ENCODE measurements at regions not wholly inside any gene's neighbourhood (a gene's known extent, or its start where the extent isn't known, plus 50 kb on each side); places are given as distances from the start of the nearest gene placed in this dataset.

GRCh38 chr10:113219446-113219845 is 269.4 kb downstream of the TCF7L2 start:
- no peak for DNase-seq (ENCODE audit: low read depth)

DNA sequence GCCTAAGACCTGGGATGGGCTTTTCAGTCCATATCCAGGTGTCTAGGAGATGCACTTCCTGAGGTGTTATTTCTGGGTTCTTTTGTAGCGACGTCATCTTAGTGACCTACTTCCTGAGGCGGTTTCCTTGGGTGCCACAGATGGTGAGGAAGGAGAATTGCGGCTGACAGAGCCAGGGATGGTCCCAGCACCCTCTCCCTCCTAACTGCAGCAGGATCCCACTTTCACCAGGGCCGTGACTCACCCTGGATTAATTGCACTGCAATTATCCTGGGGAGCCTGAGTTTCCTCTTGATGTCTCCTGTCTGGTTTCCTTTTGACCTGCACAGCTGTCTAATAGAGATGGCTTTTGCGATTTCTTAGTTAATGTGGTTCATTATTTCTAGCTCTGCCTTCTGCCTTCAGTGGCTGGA is 271.7 kb downstream of the TCF7L2 start:
- DNase-seq (ENCODE audit: low read depth), result no peak

DNA sequence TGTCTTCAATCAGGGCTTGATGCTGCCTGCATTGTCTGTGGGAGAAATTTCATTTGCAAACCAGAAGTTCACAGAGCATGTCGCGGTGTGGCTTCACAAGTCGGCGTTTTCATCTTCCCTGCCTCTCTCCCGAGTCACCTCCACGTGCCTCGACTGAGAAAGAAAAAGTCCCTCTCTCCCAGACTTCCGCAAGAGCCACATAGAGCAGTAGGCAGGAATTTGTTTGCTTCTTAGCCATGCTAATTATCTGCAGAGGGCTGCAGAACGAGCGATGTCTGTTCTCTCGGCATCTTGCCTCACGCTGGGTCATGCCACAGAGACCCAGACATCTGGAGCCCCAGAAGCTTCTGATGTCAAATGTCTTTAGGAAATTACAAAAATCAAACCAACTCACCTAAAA is 272.2 kb downstream of the TCF7L2 start:
- no peak for DNase-seq (ENCODE audit: low read depth)

DNA sequence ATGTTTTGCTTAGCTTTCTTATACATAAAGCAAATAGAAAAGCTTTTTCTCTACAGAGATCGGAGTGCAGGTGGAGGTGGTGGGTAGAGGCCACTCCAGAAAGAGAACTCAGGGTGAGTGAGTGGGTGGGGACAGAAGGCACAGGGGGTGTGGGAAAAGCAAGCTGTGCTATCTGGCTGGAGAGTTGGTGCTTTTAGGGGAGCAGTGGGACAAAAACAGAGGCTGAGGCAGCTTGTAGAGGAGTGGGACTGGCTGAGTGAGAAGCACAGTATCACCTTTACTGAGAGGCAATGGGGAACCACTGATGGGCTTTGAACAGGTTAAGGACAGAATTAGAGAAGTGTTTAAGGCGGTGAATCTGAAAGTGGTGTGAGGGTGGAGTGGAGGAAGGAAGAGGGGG is 275.3 kb downstream of the TCF7L2 start:
- no peak for DNase-seq (ENCODE audit: low read depth)

GRCh38 chr10:113225903-113226302 is 275.9 kb downstream of the TCF7L2 start:
- DNase-seq (ENCODE audit: low read depth), result no peak

GRCh38 chr10:113226399-113226798 is 276.4 kb downstream of the TCF7L2 start:
- DNase-seq (ENCODE audit: low read depth), result no peak

DNA sequence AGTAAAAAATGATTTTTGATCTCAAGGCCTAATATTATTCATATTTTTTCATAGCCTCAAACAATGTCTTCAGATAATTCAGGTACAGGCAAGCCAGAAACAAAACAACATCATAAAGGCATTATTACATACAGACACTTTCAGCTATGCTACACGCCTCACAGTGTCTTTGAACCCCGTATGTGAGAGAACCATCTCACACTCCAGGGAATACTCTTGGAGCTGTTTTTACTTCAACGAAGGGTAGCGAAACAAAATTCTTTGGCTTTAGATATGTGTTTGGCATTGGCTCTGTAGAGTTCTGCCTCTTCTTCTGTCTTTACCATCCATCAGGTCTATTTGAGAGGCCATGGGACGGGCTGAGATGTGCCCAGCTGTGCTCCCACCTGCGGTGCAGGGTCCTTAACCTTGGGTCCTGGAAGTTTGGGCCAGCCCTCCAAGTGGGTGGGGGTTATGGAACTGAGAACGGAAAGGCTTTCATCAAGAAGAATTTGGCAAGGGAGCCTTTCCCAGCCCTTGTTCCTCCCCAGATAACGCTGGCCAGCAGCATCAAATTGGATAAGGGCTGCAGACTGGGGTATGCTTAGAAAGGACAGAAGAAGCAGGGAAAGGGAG is 276.9 kb downstream of the TCF7L2 start:
- no peak for DNase-seq (ENCODE audit: low read depth)

DNA sequence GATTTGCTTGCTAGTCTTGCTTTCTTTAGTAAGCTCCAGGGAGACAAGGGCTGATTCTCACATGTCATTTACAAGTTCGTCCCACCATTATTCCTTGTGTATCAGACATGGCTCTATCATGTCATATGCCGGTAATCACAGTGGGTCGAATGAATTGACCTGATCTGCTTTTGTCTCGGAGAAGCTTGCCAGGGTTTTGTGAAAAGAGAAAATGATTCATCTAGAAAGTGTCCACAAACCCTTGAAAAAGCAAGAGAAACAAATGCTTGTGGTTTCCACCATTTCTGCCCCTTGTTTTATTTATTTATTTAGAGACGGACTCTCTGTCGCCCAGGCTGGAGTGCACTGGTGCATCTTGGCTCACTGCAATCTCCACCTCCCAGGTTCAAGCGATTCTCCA is 278.5 kb downstream of the TCF7L2 start:
- DNase-seq (ENCODE audit: low read depth), result no peak

- DNase-seq (ENCODE audit: low read depth), result no peak
Observed at GRCh38 chr10:113230011-113230610, 280.1 kb downstream of the TCF7L2 start.

GRCh38 chr10:113232928-113233511 is 283.0 kb downstream of the TCF7L2 start:
- DNase-seq (ENCODE audit: low read depth), result no peak

DNA sequence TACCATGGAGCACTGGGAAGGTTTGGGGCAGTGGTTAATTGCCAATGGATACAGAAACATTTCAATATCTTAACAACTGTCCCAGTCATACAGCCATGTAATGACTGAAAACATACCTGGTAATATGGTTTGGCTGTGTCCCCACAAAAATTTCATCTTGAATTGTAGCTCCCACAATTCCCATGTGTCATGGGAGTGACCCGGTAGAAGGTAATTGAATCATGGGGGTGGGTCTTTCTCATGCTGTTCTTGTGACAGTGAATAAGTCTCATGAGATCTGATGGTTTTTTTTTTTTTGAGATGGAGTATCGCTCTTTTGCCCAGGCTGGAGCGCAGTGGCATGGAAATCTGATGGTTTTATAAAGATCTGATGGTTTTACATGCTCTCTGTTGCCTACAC is 284.4 kb downstream of the TCF7L2 start:
- no peak for DNase-seq (ENCODE audit: low read depth)

DNA sequence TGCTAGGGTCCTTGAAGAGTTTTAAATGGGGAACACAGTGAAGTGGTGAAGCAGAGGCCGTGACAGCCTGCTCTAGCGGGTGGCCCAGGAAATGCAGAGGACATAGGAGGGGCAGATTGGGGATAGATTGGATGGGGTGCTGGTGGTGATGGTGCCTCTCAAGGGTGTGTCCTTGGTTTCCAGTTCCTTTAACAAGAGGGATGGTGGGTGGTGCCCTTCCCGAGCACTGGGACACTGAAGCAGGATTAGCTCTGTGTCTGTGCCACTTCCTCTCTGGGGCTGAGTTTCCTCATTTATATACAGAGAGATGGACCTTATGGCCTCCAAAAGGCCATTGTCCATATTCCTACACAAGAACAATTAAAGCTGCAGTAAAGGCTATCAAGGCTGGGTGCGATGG is 285.5 kb downstream of the TCF7L2 start:
- no peak for DNase-seq (ENCODE audit: low read depth)

DNA sequence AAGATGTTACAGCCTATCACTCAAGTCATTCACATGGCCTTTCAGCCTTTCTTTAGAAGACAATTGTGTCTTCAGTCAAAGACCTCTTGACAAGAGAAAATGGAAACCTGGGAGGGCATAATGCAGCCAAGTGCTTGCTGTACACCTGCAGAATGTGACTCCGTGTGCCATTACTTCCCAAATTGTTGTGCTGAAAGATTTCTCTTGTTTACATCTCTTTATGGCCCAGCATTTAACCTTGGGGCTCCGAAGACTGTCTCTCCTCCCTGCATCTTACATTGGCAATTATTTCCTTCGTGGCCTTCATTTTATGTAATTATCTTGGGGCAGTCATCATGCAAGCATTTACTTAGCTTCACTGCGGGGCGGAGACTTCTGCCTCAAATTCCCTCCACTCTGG is 287.0 kb downstream of the TCF7L2 start:
- no peak for DNase-seq (ENCODE audit: low read depth)

DNA sequence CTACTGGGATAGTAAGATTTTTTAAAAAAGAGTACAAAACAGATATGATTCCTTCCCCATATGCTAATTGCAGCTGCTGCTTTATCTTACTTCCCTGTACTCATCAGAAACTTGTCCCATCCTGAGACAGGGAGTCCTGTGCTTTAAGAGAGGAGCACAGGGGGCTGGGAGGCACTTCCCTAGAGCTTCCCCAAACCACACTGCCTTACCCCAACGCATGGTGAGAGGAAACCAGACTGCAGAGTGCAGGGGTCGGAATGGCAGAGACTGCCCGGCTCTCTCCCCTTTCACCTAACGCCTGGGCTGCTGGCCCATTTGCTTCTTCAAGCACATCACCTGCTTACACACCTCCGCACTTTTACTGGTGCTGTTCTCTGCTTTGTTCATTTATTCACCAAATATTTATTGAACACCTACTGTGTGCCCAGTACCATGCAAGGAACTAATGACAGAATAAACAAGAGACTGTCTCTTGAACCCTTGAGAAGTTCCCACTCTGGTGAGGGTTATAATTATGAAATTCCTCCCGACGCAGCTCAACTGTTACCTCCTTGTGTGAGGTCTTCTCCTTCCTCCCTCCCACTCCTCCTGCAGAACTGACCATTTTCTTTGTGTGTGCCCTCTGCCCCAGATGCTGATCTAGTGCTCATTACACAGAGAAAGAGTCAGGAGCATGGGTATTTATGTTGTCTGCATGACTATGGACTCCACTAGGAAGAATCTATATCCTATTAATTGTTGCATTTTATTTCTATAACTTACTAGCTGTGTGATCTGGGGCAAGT is 289.7 kb downstream of the TCF7L2 start:
- no peak for DNase-seq (ENCODE audit: low read depth)

DNA sequence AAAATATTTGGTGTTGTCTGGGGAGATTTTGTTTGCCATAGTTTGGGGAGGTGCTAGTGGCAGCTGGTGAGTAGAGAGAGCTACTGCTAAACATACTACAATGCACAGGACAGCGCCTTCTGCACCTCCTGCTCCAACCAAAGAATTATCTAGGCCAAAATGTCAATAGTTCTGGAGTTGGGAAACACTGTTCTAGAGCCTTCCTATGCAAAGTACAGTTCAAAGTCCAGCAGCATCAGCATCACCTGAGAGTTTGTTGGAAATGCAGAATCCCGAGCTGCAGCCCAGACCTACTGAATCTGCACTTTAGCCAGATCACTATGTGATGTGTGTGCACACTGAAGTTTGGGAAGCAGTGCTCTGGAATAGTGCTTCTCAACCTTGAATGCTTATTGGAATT is 290.7 kb downstream of the TCF7L2 start:
- DNase-seq (ENCODE audit: low read depth), result no peak

DNA sequence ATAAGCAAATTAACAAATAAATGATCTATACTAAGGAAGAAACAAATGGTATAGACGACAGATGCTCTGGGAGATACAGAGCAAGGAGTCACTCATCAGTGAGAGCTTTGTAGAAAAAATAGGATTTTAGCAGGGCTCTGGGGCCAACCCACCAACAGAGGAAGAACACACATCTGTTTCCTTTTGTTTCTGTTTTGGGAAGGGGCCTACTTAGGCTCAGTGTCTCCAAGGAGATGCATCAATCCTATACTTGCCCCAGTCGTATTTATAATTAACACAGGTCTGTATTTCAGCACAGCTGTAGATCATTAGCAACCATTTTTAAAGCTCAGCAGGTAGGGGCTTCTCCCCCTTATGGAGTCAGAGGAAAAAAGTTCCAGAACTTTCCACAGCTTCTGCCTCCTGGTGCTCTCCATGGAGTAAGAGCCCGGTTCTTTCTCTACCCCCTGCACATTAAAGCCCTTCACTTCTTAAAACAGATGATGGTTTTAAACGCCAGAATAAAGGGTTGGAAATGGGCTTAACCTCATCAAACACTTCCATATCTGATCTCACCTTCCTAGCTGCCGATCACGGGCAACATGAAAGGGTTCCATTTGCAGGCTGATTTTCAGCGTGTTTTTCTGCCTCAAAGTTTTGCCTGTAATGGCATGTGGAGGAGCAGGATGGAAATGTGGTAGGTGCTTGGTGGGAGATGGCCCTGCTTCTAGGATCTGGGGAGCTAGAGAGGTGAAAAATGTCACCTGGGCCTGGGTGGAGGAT is 291.7 kb downstream of the TCF7L2 start:
- DNase-seq (ENCODE audit: low read depth), result no peak

DNA sequence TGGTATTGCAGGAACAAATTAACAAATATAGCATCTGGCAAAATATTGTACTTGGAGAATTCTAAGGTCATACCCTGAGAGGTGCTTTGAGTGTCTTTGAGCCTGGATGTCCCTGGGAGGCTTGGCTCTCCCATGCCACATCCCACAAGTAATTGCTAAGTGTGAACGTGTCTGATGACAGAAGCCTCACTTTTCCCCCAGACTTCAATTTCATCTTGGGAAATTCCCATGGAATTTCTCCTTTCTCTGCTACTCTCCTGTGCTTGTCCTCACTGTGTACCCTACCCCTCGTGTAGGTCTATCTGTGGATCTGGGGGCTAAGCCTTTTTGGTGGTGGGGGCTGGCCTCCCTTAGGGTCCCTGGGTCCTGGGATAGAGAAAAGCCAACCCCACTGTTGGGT is 293.3 kb downstream of the TCF7L2 start:
- DNase-seq (ENCODE audit: low read depth), result no peak

DNA sequence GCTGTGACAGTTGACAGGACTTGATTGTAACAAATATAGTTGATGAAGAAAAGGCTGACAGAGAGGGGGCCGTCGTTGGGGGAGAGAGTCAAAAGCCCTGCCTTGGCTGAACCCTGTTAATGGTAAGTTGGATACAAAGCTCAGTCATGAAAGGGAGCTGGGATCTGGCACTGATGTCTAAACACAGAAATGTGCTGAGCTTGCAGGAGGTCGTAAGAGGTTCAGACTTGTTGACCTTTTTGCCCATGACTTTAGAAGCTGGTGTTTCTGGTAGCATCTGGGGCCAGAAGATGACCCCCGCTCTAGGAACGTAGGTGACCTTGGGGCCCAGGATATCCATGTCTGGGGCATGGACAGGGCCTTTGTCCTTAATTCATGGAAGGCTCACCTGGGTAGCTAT is 294.7 kb downstream of the TCF7L2 start:
- DNase-seq (ENCODE audit: low read depth), result no peak

DNA sequence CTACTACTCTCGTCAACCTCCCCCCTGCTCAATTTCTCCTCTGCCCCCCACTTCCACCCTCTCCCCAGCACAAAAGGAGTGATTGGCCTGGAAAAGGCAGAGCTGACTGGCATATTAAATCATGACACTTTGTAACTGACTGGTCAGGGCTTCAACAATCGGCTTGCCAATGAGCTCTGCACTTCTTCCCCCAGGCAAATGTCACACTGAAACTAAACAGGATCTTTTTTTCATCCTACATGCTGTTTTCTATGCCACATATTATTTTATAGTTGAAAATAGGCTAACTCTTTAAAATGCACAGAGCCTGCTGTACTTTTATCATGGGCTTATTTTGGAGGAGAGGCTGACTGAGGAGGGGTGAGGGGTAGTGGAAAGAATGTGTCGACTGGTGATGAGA is 295.2 kb downstream of the TCF7L2 start:
- no peak for DNase-seq (ENCODE audit: low read depth)

DNA sequence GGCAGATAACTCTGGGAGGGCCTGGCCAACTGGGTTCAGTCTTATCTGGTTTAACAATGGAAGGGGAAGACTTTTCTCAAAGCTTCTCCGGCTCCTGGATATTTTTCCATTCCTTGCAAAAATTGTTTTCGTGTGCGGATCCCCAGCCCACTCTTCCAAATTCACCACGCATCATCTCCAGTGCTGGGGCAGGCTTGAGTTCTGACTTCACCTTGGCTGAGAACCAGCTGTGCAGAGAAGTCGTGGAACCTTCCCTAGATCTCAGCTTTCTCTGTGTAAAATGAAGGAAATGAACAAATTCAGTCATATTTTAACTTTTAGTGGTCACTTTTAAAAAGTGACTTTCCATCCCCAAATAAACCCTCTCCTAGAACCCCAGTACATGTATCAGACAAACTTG is 297.0 kb downstream of the TCF7L2 start:
- no peak for DNase-seq (ENCODE audit: low read depth)

DNA sequence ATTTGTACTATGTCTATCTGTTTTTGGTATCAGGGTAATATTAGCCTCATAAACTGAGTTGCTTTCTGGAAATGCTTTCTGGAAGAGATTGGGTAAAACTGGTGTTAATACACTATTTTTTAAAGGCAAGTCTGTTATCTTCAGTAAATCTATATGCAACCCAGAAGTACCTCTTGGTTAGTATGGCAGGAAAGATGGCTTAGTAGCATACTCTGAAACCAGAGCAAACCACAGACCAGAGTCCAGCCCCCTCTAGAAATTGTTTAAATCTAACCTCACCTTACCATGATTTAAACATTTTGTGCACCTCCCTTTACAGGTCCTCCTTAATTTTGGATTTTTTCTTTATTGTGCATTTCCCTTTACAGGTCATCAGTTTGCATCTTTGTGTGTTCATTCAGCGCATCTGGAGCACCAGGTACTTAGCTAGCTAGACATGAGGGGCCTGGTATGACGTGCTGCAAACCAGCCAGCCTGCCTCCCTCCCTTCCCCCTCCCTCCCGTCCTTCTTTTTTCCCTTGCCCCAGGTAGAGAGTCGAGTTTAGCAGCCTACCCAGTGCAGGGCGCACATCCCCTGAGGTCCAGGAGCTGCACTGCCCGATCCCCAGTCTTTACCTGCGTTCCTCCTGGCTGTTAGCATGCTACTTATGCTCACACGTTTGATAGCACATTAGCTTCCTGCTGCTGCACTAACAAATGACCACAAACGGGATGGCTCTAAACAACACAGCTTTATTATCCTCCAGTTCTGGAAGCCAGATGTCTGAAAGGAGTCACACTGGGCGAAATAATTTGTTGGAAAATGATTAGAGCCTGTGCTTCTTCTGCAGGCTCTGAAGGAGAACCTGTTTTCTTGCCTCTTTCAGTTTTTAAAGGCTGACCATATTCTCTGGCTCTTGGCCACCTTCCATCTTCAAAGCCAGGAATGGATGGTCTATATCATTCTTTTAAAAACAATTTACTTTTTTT is 299.9 kb upstream of the HABP2 start:
- DNase-seq (ENCODE audit: low read depth), result no peak

All from stimulated activated CD8-positive, alpha-beta memory T cell treated with anti-CD3 and anti-CD28 coated beads, Interleukin-4, amount 100 ng/mL, for 24 hours (primary cell).